GM23338 (cell line): ENCODE measurements at regions not wholly inside any gene's neighbourhood (a gene's known extent, or its start where the extent isn't known, plus 50 kb on each side); places are given as distances from the start of the nearest gene placed in this dataset.

Experiments used
- CREB1 ChIP-seq: fragments of 250-450 bp; sonication (Bioruptor Pico); IDR thresholded peaks from 2 replicates; pipeline ENCODE4 v1.5.0; 2020; ENCODE audit warnings: low read depth, mild to moderate bottlenecking, moderate library complexity
- CTCF ChIP-seq, 2 experiments: fragments of 200-600 bp in 1 of 2; sonication (generic) in 1 of 2; conservative IDR thresholded peaks; 2 replicates each; pipeline versions ENCODE4 v1.5.1 to v1.6.1; 2016 to 2017; ENCODE audit warnings: antibody characterized with exemption in 2 of 2, low read depth in 2 of 2, mild to moderate bottlenecking in 2 of 2, moderate library complexity in 1 of 2
- EZH2 ChIP-seq: fragments of 200-600 bp; sonication (generic); IDR thresholded peaks from one replicate; pipeline ENCODE4 v1.8.0; 2017; ENCODE audit warnings: antibody characterized with exemption, mild to moderate bottlenecking, low read depth; ENCODE audit not compliant: unreplicated experiment
- EZH2phosphoT487 ChIP-seq: fragments of 200-600 bp; sonication (generic); IDR thresholded peaks from one replicate; pipeline ENCODE4 v1.8.1; 2018; ENCODE audit warnings: antibody characterized with exemption; ENCODE audit not compliant: unreplicated experiment
- POLR2AphosphoS5 ChIP-seq: IDR thresholded peaks from 2 replicates; pipeline ENCODE4 v1.6.1; 2016; ENCODE audit warnings: antibody characterized with exemption, low read depth
- REST ChIP-seq: IDR thresholded peaks from one replicate; pipeline ENCODE4 v1.6.1; 2018; ENCODE audit warnings: antibody characterized with exemption; ENCODE audit not compliant: unreplicated experiment
- STAT1 ChIP-seq: IDR thresholded peaks from one replicate; pipeline ENCODE4 v1.6.1; 2016; ENCODE audit warnings: antibody characterized with exemption; ENCODE audit not compliant: unreplicated experiment
- ZNF114 ChIP-seq: fragments of 250-450 bp; sonication (Bioruptor Pico); IDR thresholded peaks from 2 replicates; pipeline ENCODE4 v1.5.0; 2020; ENCODE audit warnings: mild to moderate bottlenecking, moderate library complexity
- ZNF331 ChIP-seq: fragments of 250-450 bp; sonication (Bioruptor Pico); IDR thresholded peaks from 2 replicates; pipeline ENCODE4 v1.5.0; 2020; ENCODE audit warnings: low read depth, mild to moderate bottlenecking, moderate library complexity

- TF ChIP-seq EZH2 (no peak), CTCF (conservative IDR thresholded peaks at IDR 0.05; ENCODE audit: low read depth in 2 of 2) (no peak), POLR2AphosphoS5 (no peak), EZH2phosphoT487 (no peak), CREB1 (CRISPR knock-in tag) (no peak), STAT1 (no peak), ZNF114 (CRISPR knock-in tag) (no peak), ZNF331 (no peak), REST (no peak)
Observed at GRCh38 chr3:163721596-163721995, 1356.7 kb downstream of the SI start.
